Endothelial cell of umbilical vein (primary cell): ENCODE measurements at regions not wholly inside any gene's neighbourhood (a gene's known extent, or its start where the extent isn't known, plus 50 kb on each side); places are given as distances from the start of the nearest gene placed in this dataset.

Source experiments
- CTCF ChIP-seq, 2 donors: IDR thresholded peaks; 1 replicate in 1 of 2; 2 replicates in 1 of 2; pipeline ENCODE4 v1.5.1; 2011; ENCODE audit warnings: low read length in 2 of 2, mild to moderate bottlenecking in 2 of 2, moderate library complexity in 2 of 2, control low read depth in 1 of 2, inconsistent platforms in 1 of 2, low read depth in 1 of 2; ENCODE audit not compliant: insufficient read depth in 1 of 2; ENCODE audit errors: extremely low read depth in 1 of 2
- EZH2 ChIP-seq: IDR thresholded peaks from 2 replicates; pipeline ENCODE4 v1.6.1; 2012; ENCODE audit warnings: borderline replicate concordance, low read depth, mild to moderate bottlenecking, moderate library complexity, low read length, inconsistent platforms; ENCODE audit not compliant: severe bottlenecking
- JUN ChIP-seq: IDR thresholded peaks from 2 replicates; pipeline ENCODE4 v1.6.1; 2011; ENCODE audit warnings: borderline replicate concordance, low read depth; ENCODE audit not compliant: insufficient read length, insufficient read depth
- MAX ChIP-seq: IDR thresholded peaks from 2 replicates; pipeline ENCODE4 v1.6.1; 2011; ENCODE audit not compliant: insufficient read depth, insufficient read length
- POLR2A ChIP-seq: IDR thresholded peaks from 2 replicates; pipeline ENCODE4 v1.6.1; 2012; ENCODE audit warnings: low read depth, mild to moderate bottlenecking, control low read depth, low read length
- POLR2AphosphoS5 ChIP-seq: IDR thresholded peaks from 2 replicates; pipeline ENCODE4 v1.6.1; 2012; ENCODE audit warnings: low read depth, mild to moderate bottlenecking, control low read depth, low read length, moderate library complexity; ENCODE audit not compliant: insufficient read depth

GRCh38 chr4:153067376-153067775 is 131.3 kb downstream of the FHDC1 start:
- no peak for TF ChIP-seq CTCF (IDR thresholded peaks at IDR 0.05; ENCODE audit: extremely low read depth in 1 of 2, insufficient read depth in 1 of 2, low read depth in 1 of 2, low read length in 2 of 2)
- TF ChIP-seq POLR2AphosphoS5, result no peak
- no peak for TF ChIP-seq POLR2A
- TF ChIP-seq MAX, result no peak
- no peak for TF ChIP-seq JUN
- TF ChIP-seq EZH2, result no peak
